ENCODE measurements at regions not wholly inside any gene's neighbourhood (a gene's known extent, or its start where the extent isn't known, plus 50 kb on each side); places are given as distances from the start of the nearest gene placed in this dataset.

GRCh38 chr2:17085546-17086202 lies 420.0 kb upstream of the CYRIA start:
- Histone ChIP-seq H3K4me1 (ENCODE audit: insufficient read depth) (no peaks in the 10 kb centered on the region), H3K27ac (ENCODE audit: low read depth) (no peak overlapping the region), H3K4me3 (no peak overlapping the region), H3K9me2 (ENCODE audit: insufficient read depth) (peaks cover 9% of the 10 kb centered on the region), H4K20me1 (replicated peaks; ENCODE audit: insufficient read depth) (no peaks in the 10 kb centered on the region), H2AFZ (no peak overlapping the region), H3K79me2 (replicated peaks; ENCODE audit: insufficient read depth) (no peaks in the 10 kb centered on the region), H3F3A (replicated peaks; ENCODE audit: low read depth) (no peaks in the 10 kb centered on the region), H3K4me2 (no peak overlapping the region), H3K36me3 (ENCODE audit: insufficient read depth) (no peaks in the 10 kb centered on the region), H3K27me3 (ENCODE audit: insufficient read depth) (no peaks in the 10 kb centered on the region)
- TF ChIP-seq, protein P1, sequence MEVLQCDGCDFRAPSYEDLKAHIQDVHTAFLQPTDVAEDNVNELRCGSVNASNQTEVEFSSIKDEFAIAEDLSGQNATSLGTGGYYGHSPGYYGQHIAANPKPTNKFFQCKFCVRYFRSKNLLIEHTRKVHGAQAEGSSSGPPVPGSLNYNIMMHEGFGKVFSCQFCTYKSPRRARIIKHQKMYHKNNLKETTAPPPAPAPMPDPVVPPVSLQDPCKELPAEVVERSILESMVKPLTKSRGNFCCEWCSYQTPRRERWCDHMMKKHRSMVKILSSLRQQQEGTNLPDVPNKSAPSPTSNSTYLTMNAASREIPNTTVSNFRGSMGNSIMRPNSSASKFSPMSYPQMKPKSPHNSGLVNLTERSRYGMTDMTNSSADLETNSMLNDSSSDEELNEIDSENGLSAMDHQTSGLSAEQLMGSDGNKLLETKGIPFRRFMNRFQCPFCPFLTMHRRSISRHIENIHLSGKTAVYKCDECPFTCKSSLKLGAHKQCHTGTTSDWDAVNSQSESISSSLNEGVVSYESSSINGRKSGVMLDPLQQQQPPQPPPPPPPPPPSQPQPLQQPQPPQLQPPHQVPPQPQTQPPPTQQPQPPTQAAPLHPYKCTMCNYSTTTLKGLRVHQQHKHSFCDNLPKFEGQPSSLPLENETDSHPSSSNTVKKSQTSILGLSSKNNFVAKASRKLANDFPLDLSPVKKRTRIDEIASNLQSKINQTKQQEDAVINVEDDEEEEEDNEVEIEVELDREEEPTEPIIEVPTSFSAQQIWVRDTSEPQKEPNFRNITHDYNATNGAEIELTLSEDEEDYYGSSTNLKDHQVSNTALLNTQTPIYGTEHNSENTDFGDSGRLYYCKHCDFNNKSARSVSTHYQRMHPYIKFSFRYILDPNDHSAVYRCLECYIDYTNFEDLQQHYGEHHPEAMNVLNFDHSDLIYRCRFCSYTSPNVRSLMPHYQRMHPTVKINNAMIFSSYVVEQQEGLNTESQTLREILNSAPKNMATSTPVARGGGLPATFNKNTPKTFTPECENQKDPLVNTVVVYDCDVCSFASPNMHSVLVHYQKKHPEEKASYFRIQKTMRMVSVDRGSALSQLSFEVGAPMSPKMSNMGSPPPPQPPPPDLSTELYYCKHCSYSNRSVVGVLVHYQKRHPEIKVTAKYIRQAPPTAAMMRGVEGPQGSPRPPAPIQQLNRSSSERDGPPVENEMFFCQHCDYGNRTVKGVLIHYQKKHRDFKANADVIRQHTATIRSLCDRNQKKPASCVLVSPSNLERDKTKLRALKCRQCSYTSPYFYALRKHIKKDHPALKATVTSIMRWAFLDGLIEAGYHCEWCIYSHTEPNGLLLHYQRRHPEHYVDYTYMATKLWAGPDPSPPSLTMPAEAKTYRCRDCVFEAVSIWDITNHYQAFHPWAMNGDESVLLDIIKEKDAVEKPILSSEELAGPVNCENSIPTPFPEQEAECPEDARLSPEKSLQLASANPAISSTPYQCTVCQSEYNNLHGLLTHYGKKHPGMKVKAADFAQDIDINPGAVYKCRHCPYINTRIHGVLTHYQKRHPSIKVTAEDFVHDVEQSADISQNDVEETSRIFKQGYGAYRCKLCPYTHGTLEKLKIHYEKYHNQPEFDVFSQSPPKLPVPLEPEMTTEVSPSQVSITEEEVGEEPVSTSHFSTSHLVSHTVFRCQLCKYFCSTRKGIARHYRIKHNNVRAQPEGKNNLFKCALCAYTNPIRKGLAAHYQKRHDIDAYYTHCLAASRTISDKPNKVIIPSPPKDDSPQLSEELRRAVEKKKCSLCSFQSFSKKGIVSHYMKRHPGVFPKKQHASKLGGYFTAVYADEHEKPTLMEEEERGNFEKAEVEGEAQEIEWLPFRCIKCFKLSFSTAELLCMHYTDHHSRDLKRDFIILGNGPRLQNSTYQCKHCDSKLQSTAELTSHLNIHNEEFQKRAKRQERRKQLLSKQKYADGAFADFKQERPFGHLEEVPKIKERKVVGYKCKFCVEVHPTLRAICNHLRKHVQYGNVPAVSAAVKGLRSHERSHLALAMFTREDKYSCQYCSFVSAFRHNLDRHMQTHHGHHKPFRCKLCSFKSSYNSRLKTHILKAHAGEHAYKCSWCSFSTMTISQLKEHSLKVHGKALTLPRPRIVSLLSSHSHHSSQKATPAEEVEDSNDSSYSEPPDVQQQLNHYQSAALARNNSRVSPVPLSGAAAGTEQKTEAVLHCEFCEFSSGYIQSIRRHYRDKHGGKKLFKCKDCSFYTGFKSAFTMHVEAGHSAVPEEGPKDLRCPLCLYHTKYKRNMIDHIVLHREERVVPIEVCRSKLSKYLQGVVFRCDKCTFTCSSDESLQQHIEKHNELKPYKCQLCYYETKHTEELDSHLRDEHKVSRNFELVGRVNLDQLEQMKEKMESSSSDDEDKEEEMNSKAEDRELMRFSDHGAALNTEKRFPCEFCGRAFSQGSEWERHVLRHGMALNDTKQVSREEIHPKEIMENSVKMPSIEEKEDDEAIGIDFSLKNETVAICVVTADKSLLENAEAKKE (CRISPR knock-in tag; IDR thresholded peaks at IDR 0.05) = no peak
- no peak for TF ChIP-seq ZNF331 (CRISPR knock-in tag; IDR thresholded peaks at IDR 0.05; ENCODE audit: low read depth)
- no peak for TF ChIP-seq STAT1 (IDR thresholded peaks at IDR 0.05; ENCODE audit: unreplicated experiment)
- TF ChIP-seq JUNB (IDR thresholded peaks at IDR 0.05; ENCODE audit: unreplicated experiment) = no peak
- no peak for TF ChIP-seq POLR2AphosphoS5 (IDR thresholded peaks at IDR 0.05; ENCODE audit: low read depth)
- no peak for TF ChIP-seq NANOG (IDR thresholded peaks at IDR 0.05; ENCODE audit: borderline replicate concordance)
- TF ChIP-seq EZH2phosphoT487 (IDR thresholded peaks at IDR 0.05; ENCODE audit: unreplicated experiment) = no peak
- TF ChIP-seq CREB1 (CRISPR knock-in tag; IDR thresholded peaks at IDR 0.05; ENCODE audit: low read depth) = no peak
- TF ChIP-seq, protein P2, sequence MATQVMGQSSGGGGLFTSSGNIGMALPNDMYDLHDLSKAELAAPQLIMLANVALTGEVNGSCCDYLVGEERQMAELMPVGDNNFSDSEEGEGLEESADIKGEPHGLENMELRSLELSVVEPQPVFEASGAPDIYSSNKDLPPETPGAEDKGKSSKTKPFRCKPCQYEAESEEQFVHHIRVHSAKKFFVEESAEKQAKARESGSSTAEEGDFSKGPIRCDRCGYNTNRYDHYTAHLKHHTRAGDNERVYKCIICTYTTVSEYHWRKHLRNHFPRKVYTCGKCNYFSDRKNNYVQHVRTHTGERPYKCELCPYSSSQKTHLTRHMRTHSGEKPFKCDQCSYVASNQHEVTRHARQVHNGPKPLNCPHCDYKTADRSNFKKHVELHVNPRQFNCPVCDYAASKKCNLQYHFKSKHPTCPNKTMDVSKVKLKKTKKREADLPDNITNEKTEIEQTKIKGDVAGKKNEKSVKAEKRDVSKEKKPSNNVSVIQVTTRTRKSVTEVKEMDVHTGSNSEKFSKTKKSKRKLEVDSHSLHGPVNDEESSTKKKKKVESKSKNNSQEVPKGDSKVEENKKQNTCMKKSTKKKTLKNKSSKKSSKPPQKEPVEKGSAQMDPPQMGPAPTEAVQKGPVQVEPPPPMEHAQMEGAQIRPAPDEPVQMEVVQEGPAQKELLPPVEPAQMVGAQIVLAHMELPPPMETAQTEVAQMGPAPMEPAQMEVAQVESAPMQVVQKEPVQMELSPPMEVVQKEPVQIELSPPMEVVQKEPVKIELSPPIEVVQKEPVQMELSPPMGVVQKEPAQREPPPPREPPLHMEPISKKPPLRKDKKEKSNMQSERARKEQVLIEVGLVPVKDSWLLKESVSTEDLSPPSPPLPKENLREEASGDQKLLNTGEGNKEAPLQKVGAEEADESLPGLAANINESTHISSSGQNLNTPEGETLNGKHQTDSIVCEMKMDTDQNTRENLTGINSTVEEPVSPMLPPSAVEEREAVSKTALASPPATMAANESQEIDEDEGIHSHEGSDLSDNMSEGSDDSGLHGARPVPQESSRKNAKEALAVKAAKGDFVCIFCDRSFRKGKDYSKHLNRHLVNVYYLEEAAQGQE (IDR thresholded peaks at IDR 0.05; ENCODE audit: unreplicated experiment) = no peak
- TF ChIP-seq, protein P3, sequence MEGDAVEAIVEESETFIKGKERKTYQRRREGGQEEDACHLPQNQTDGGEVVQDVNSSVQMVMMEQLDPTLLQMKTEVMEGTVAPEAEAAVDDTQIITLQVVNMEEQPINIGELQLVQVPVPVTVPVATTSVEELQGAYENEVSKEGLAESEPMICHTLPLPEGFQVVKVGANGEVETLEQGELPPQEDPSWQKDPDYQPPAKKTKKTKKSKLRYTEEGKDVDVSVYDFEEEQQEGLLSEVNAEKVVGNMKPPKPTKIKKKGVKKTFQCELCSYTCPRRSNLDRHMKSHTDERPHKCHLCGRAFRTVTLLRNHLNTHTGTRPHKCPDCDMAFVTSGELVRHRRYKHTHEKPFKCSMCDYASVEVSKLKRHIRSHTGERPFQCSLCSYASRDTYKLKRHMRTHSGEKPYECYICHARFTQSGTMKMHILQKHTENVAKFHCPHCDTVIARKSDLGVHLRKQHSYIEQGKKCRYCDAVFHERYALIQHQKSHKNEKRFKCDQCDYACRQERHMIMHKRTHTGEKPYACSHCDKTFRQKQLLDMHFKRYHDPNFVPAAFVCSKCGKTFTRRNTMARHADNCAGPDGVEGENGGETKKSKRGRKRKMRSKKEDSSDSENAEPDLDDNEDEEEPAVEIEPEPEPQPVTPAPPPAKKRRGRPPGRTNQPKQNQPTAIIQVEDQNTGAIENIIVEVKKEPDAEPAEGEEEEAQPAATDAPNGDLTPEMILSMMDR (conservative IDR thresholded peaks at IDR 0.05; ENCODE audit: low read depth in 2 of 2) = no peak
- no peak for TF ChIP-seq EZH2 (IDR thresholded peaks at IDR 0.05; ENCODE audit: low read depth, unreplicated experiment)
- no peak for TF ChIP-seq ZNF114 (CRISPR knock-in tag; IDR thresholded peaks at IDR 0.05)
- TF ChIP-seq, protein P4, sequence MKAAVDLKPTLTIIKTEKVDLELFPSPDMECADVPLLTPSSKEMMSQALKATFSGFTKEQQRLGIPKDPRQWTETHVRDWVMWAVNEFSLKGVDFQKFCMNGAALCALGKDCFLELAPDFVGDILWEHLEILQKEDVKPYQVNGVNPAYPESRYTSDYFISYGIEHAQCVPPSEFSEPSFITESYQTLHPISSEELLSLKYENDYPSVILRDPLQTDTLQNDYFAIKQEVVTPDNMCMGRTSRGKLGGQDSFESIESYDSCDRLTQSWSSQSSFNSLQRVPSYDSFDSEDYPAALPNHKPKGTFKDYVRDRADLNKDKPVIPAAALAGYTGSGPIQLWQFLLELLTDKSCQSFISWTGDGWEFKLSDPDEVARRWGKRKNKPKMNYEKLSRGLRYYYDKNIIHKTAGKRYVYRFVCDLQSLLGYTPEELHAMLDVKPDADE (IDR thresholded peaks at IDR 0.05) = no peak
- Mint-ChIP-seq H3K4me3 (no peak overlapping the region), H3K4me1 (peaks cover 5% of the 10 kb centered on the region; the same call in 1 of the 3 replicates), H3K9me3 (peaks cover 3% of the 10 kb centered on the region; the same call in 2 of the 3 replicates), H3K27ac (no peak overlapping the region), H3K36me3 (ENCODE audit: low read depth) (no peaks in the 10 kb centered on the region), H3K27me3 (ENCODE audit: insufficient read depth, low read depth, poor library complexity) (peaks cover 1% of the 10 kb centered on the region)
- DNase-seq (ENCODE audit: low spot score) (no peak), ATAC-seq (no peak)

All from GM23338 (cell line).